GM03348 (cell line): ENCODE measurements at regions not wholly inside any gene's neighbourhood (a gene's known extent, or its start where the extent isn't known, plus 50 kb on each side); places are given as distances from the start of the nearest gene placed in this dataset.
A peak's percentile ranks its signal among the peaks of the same experiment; 100 is the strongest.

ENCODE experiments used
- DNase-seq: peaks from one replicate; pipeline ENCODE4 v3.0.0; 2012; ENCODE audit warnings: low spot score

DNA sequence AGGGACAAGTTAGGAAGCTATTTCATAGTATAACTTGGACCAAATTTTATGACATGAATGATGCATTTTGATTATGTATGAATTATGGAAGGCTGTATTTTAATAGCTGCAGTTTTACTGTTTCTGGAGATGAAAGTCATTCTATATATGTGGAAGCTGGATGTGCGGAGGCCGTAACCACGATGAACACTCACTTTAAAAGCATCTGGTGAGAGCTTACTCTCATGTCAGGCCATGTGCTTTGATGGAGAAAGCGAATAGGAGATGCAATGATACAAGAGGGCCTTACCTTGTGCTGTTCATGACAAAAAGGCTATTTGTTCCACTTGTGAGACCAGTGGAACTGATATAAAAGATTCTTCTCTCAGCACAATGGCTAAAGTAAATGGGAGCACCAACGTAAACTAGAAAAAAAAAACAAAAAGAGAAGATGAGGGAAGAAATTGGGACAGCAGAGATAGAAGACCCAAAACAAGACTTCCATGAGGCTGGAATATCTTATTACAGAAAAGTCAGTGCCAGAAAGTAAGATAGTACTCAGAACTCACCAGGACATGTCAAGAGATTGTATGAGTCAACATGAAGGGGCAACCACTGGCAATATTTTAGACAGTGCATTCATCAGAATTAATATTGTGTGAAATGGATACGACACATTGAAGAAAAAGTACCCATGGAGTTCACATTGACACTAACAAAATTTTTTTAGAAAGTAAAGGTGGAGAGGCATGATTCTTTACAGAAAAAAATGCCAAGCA lies 63.3 kb upstream of the GAB1 start:
- no peak for DNase-seq

DNA sequence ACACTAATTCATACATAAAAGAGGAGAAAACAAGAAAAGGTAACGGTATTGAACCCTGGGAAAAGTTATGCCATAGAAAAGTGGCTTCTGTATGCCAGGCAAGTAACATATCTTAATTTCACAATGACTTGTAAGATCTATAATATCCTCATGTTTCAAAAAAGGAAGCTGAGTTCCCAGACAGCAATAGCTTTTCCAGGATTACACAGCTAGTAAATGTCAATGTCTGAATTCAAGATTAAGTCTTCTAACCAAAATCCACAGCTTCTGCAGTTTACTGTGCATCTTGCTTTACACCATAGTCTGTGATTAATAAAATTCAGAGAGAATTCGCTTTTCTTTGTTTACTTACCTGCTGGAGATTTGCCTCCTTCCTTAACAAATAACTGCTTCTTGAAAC lies 55.8 kb upstream of the GAB1 start:
- no peak for DNase-seq

DNA sequence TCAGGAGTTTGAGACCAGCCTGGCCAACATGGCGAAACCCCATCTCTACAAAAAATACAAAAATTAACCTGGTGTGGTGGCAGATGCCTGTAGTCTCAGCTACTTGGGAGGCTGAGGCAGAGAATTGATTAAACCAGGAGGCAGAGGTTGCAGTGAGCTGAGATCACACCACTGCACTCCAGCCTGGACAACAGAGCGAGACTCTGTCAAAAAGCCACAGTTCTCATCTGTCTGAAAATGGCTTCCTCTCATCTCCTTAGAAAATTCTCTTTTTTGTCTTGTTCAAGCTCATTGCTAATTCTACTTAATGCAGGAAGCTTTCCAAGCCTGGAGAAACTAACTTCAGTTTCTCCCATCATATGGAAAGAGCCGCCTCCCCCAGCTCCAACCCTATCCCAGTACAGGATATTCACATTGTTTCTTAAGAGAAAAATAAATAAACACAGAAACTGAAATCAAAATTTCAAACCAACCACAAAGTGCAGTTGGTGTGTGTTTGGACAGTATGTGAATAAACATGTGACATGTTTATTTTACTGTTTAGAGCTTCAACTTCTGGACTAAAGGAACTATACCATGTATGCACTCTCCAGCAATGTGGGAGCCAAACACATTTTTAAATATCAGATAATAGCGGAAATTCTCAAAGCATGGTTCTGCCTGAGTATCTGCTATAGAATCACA lies 55.0 kb upstream of the GAB1 start:
- DNase-seq: no peak

DNA sequence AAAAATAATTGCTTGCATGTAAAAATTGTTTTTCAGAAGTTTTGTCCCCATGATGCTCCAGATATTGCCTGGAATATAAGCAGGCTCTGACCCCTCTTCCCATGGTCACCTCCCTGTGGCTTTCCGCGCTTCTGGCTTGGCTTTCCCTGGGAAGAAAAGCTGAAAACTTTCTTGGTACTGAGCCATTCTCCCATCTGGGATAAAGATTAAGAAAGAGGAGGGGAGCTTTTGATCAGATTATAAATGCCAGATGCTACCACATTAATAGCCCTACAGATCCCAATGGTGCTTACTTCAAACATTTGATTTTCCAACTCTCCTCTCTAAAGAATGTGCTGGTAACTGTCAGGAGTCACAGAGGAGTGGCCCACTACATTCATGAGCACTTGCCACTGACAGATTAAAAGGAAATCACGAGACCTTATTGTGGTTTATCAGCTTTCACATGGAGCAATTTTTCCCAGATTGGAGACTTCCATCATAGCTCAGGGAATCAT lies 54.4 kb upstream of the GAB1 start:
- DNase-seq: peak; percentile 11

DNA sequence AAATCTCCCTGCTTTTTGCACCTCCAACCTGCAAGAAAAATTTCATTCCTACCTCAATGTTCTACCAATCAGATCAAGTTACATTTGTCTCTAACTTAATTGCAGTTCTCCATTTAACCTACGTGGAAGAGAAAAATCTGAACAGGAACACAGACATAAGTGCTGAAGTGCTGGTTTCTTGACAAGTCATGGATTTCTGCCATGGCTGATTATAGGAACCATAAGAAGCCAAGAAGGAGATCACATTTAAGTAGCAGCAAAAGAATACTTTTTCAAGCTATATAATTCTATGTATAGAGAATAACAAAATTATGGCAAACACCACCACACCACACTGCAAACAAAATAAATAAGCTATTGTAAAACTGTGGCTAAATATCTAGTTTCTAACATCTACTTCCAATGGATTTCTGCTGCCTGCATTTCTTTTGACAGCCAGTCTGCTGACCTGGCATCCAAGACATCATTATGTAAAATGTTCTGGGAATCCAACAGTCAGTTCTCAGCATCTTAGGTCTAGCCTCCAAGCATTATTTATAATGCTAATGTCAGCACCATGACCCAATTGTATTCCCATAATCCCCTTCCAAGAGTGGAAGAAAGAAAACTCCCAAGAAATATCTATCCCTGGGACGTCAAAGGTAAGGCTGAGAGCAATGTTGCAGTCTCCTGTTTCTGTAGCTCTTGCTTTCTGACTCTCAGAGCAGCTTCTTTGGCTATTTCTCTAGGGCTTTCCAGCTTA lies 50.8 kb upstream of the GAB1 start:
- no peak for DNase-seq

DNA sequence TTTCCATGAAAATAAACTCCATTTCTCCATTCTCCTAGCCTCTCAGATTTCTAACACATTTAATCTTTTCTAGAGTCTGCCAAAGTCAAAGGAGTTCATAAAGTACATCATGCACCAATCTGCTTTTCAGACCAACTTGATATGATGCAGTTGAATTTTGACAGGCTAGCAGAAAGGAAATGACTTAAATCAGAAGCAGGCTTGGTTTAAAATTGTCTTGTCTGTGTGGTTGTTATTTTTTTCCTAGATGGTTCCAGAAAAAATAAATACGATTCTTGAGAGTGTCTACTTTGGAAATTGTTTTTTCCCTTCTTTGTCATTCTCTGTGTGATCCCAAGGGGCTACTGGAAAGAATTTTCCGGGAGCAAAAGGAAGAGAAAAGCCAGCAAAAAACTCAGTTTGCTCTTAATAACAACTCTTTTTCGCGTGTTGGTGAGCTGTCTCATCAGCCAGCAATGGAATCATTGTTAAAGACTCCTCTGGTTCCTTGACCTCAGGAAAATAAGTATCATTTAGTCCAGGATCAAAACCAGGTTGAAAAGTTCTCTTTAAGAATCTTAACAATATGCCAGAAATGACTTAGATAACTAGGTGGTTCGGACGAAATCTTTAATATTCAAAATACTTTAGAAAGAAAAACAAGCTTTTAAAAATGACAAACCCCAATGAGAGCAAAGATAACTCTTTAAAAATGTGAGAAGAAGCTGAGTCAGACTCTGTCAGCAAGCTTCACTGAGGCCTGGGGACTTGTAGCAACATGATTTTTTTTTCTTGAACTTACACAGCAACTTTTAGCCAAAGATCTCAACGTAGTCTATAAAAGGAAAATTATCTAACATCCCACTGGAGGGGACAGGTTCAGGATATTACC lies 49.7 kb upstream of the GAB1 start:
- peak; percentile 44 for DNase-seq
